ENCODE measurements at regions not wholly inside any gene's neighbourhood (a gene's known extent, or its start where the extent isn't known, plus 50 kb on each side); places are given as distances from the start of the nearest gene placed in this dataset.
A peak's percentile ranks its signal among the peaks of the same experiment; 100 is the strongest.

- no peak for DNase-seq
These were observed 300.0 kb upstream of the DDI1 start for GRCh38 chr11:103736315-103737036.

- DNase-seq, result no peak
These were observed 299.3 kb upstream of the DDI1 start for GRCh38 chr11:103737037-103737622.

GRCh38 chr11:103737747-103738146, 298.7 kb upstream of the DDI1 start:
- DNase-seq, result no peak

- DNase-seq, result peak in 3 of 6 experiments; percentile 9 to 42 (median 13)
These were observed 297.2 kb upstream of the DDI1 start for GRCh38 chr11:103739074-103739796.

- DNase-seq, result no peak
These were observed 291.8 kb upstream of the DDI1 start for GRCh38 chr11:103744496-103745153.

- no peak for DNase-seq
These were observed 287.3 kb upstream of the DDI1 start for GRCh38 chr11:103749158-103749557.

GRCh38 chr11:103768816-103769215, 267.6 kb upstream of the DDI1 start:
- DNase-seq, result no peak

GRCh38 chr11:103773059-103773458, 263.4 kb upstream of the DDI1 start:
- no peak for DNase-seq

GRCh38 chr11:103773537-103773936, 262.9 kb upstream of the DDI1 start:
- DNase-seq, result no peak

GRCh38 chr11:103779054-103779453, 257.4 kb upstream of the DDI1 start:
- DNase-seq, result no peak

- DNase-seq, result no peak
These were observed 246.5 kb upstream of the DDI1 start for GRCh38 chr11:103789952-103790351.

- no peak for DNase-seq
These were observed 243.4 kb upstream of the DDI1 start for GRCh38 chr11:103792981-103793468.

- no peak for DNase-seq
These were observed 242.2 kb upstream of the DDI1 start for GRCh38 chr11:103794262-103794661.

GRCh38 chr11:103798026-103798425, 238.4 kb upstream of the DDI1 start:
- no peak for DNase-seq

GRCh38 chr11:103798446-103798845, 238.0 kb upstream of the DDI1 start:
- DNase-seq, result no peak

GRCh38 chr11:103800406-103801114, 235.9 kb upstream of the DDI1 start:
- DNase-seq, result no peak

GRCh38 chr11:103803062-103803461, 233.4 kb upstream of the DDI1 start:
- no peak for DNase-seq

- no peak for DNase-seq
These were observed 230.8 kb upstream of the DDI1 start for GRCh38 chr11:103805688-103806009.

GRCh38 chr11:103806130-103806895, 230.1 kb upstream of the DDI1 start:
- DNase-seq, result no peak

GRCh38 chr11:103807806-103808205, 228.6 kb upstream of the DDI1 start:
- no peak for DNase-seq

GRCh38 chr11:103808252-103808651, 228.2 kb upstream of the DDI1 start:
- no peak for DNase-seq

- no peak for DNase-seq
These were observed 224.5 kb upstream of the DDI1 start for GRCh38 chr11:103811870-103812455.
